HUES6 (cell line): ENCODE measurements at regions not wholly inside any gene's neighbourhood (a gene's known extent, or its start where the extent isn't known, plus 50 kb on each side); places are given as distances from the start of the nearest gene placed in this dataset.
"Not testable (repeated sequence)": the region's sequence is repeated elsewhere in the genome, so short reads cannot be mapped to it uniquely, and the experiment has no call there.

Source experiments
- H3K27ac ChIP-seq: 2 replicates; pipeline ENCODE4 v1.7.0; 2013; ENCODE audit warnings: low read depth, mild to moderate bottlenecking, low read length, inconsistent platforms
- H3K27me3 ChIP-seq: 2 replicates; pipeline ENCODE4 v1.6.1; 2013; ENCODE audit warnings: low read length; ENCODE audit not compliant: control insufficient read depth, insufficient read depth
- H3K36me3 ChIP-seq: 2 replicates; pipeline ENCODE4 v1.6.1; 2013; ENCODE audit warnings: low read length; ENCODE audit not compliant: control insufficient read depth, insufficient read depth
- H3K4me1 ChIP-seq: 2 replicates; pipeline ENCODE4 v1.6.1; 2013; ENCODE audit warnings: low read length; ENCODE audit not compliant: control insufficient read depth, insufficient read depth
- H3K4me3 ChIP-seq: 2 replicates; pipeline ENCODE4 v1.5.1; 2013; ENCODE audit warnings: low read depth, low read length
- H3K9ac ChIP-seq: one replicate; pipeline ENCODE4 v1.6.1; 2013; ENCODE audit warnings: mild to moderate bottlenecking, low read length
- H3K9me3 ChIP-seq: 2 replicates; pipeline ENCODE4 v1.6.1; 2013; ENCODE audit warnings: low read depth, low read length; ENCODE audit not compliant: control insufficient read depth, insufficient read depth

GRCh38 chr13:43968943-43969690 is 89.4 kb downstream of the LACC1 start:
- H3K9me3 ChIP-seq: peaks cover 19% of the 10 kb centered on the region
- H3K36me3 ChIP-seq, H3K27me3 ChIP-seq, H3K9ac ChIP-seq, H3K4me3 ChIP-seq, H3K4me1 ChIP-seq, H3K27ac ChIP-seq: not testable (repeated sequence)

GRCh38 chr13:43969919-43970318 is 90.2 kb downstream of the LACC1 start:
- H3K9ac ChIP-seq, H3K4me3 ChIP-seq, H3K27me3 ChIP-seq, H3K4me1 ChIP-seq, H3K27ac ChIP-seq, H3K36me3 ChIP-seq: not testable (repeated sequence)
- H3K9me3 ChIP-seq: peaks cover 19% of the 10 kb centered on the region

- H3K9ac ChIP-seq, H3K27ac ChIP-seq, H3K36me3 ChIP-seq, H3K4me3 ChIP-seq, H3K27me3 ChIP-seq, H3K4me1 ChIP-seq: not testable (repeated sequence)
- peaks cover 19% of the 10 kb centered on the region for H3K9me3 ChIP-seq
Measured at GRCh38 chr13:43970520-43971242, 91.0 kb downstream of the LACC1 start.

GRCh38 chr13:43971324-43971723 is 91.6 kb downstream of the LACC1 start:
- not testable (repeated sequence) for H3K4me3 ChIP-seq, H3K27me3 ChIP-seq, H3K36me3 ChIP-seq, H3K9ac ChIP-seq, H3K4me1 ChIP-seq, H3K27ac ChIP-seq
- peaks cover 19% of the 10 kb centered on the region for H3K9me3 ChIP-seq

- Histone ChIP-seq H3K4me1 (peaks cover 6% of the 10 kb centered on the region; the same call in 1 of the 2 replicates), H3K9me3 (no peaks in the 10 kb centered on the region), H3K36me3 (no peaks in the 10 kb centered on the region), H3K27me3 (peaks cover 3% of the 10 kb centered on the region; the same call in 1 of the 2 replicates), H3K27ac (no peak overlapping the region), H3K4me3 (no peak overlapping the region), H3K9ac (no peak overlapping the region)
Measured at GRCh38 chr13:43977911-43978310, 98.2 kb downstream of the LACC1 start.

GRCh38 chr13:43978688-43979087 is 99.0 kb downstream of the LACC1 start:
- Histone ChIP-seq H3K27ac (no peak overlapping the region), H3K27me3 (peaks cover 3% of the 10 kb centered on the region; the same call in 1 of the 2 replicates), H3K9ac (no peak overlapping the region), H3K4me3 (no peak overlapping the region), H3K4me1 (peaks cover 6% of the 10 kb centered on the region; the same call in 1 of the 2 replicates), H3K36me3 (no peaks in the 10 kb centered on the region), H3K9me3 (no peaks in the 10 kb centered on the region)

- H3K9ac ChIP-seq: no peak overlapping the region
- H3K36me3 ChIP-seq: no peaks in the 10 kb centered on the region
- H3K27ac ChIP-seq: no peak overlapping the region
- peaks cover 3% of the 10 kb centered on the region; the same call in 1 of the 2 replicates for H3K27me3 ChIP-seq
- no peak overlapping the region for H3K4me3 ChIP-seq
- H3K4me1 ChIP-seq: peaks cover 8% of the 10 kb centered on the region
- H3K9me3 ChIP-seq: no peaks in the 10 kb centered on the region
Measured at GRCh38 chr13:43979492-43979891, 99.8 kb downstream of the LACC1 start.

GRCh38 chr13:43980587-43980986 is 100.9 kb downstream of the LACC1 start:
- Histone ChIP-seq H3K9me3 (no peaks in the 10 kb centered on the region), H3K4me1 (peaks cover 10% of the 10 kb centered on the region), H3K36me3 (no peaks in the 10 kb centered on the region), H3K27me3 (peaks cover 3% of the 10 kb centered on the region; the same call in 1 of the 2 replicates), H3K27ac (no peak overlapping the region), H3K9ac (no peak overlapping the region), H3K4me3 (no peak overlapping the region)

- Histone ChIP-seq H3K4me1 (peaks cover 9% of the 10 kb centered on the region), H3K9me3 (no peaks in the 10 kb centered on the region), H3K4me3 (no peak overlapping the region), H3K9ac (no peak overlapping the region), H3K27me3 (peaks cover 3% of the 10 kb centered on the region; the same call in 1 of the 2 replicates), H3K36me3 (no peaks in the 10 kb centered on the region), H3K27ac (no peak overlapping the region)
Measured at GRCh38 chr13:43981091-43981490, 101.4 kb downstream of the LACC1 start.

- no peak overlapping the region for H3K27ac ChIP-seq
- H3K4me3 ChIP-seq: no peak overlapping the region
- no peaks in the 10 kb centered on the region for H3K9me3 ChIP-seq
- no peaks in the 10 kb centered on the region for H3K36me3 ChIP-seq
- H3K27me3 ChIP-seq: peaks cover 3% of the 10 kb centered on the region; the same call in 1 of the 2 replicates
- peaks cover 6% of the 10 kb centered on the region for H3K4me1 ChIP-seq
- no peak overlapping the region for H3K9ac ChIP-seq
Measured at GRCh38 chr13:43981512-43982301, 102.0 kb downstream of the LACC1 start.

GRCh38 chr13:43983373-43983772 is 103.7 kb downstream of the LACC1 start:
- H3K4me3 ChIP-seq: no peak overlapping the region
- no peak overlapping the region for H3K27ac ChIP-seq
- no peaks in the 10 kb centered on the region for H3K36me3 ChIP-seq
- H3K4me1 ChIP-seq: peaks cover 6% of the 10 kb centered on the region
- no peaks in the 10 kb centered on the region for H3K9me3 ChIP-seq
- H3K27me3 ChIP-seq: no peaks in the 10 kb centered on the region
- H3K9ac ChIP-seq: no peak overlapping the region
